GM12872 (cell line): ENCODE measurements at regions not wholly inside any gene's neighbourhood (a gene's known extent, or its start where the extent isn't known, plus 50 kb on each side); places are given as distances from the start of the nearest gene placed in this dataset.

Experiments used
- CTCF ChIP-seq: IDR thresholded peaks from 3 replicates; pipeline ENCODE4 v1.5.1; 2011; ENCODE audit warnings: low read depth, mild to moderate bottlenecking, low read length, moderate library complexity; ENCODE audit not compliant: insufficient read depth

DNA sequence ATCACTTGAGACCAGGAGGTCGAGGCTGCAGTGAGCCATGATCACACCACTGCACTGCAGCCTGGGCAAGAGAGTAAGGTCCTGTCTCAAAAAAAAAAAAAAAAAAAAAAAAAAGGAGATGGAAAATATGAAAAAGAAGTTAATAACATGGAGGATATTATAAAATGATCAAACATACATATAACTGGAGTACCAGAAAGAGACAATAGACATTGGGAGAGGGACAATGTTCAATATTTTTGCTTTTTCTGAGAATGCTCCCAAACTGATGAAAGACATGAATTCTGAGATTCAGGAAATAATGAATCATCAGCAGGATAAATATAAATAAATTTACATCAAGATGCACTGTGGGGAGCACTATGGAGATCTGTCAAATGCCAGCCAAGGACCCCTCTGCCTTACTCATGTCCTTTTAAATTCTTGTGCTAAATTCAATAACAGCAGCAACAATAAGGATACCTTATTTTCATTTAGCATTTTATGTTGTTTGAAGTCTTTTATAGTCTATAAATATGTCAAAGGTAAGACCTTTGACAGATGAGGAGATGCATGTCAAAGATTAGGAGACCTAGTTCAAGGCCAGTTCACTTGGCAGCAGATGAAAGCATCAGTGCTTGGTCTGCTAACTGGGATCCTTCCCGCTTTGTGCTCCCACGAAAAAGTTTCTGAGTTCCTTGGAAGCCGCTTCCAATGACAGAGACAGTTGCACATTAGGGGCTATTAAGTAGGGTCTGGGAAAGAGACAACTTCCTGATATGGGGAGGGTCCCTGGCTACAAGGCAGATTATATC lies 97.7 kb downstream of the TLR5 start:
- TF ChIP-seq CTCF: no peak

DNA sequence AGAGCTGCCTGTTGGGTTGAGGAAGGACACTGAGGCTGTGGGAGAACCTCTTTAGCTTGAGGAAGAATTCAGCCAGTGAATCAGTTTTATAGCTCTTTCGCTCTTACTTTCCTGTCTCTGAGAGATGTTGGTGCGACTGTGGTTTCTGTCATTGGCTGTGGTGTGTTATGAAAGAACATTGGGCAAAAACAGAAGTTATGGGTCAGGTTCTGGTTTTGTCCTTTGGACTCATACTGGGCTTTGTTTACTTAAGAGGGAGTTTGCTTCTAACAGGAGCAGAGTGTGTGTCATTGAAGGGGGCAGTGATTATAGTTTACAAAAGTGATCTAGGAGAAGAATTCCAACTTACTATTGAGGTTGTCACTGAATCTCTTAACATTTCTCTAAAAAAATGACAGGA lies 97.0 kb downstream of the TLR5 start:
- TF ChIP-seq CTCF: no peak

- no peak for TF ChIP-seq CTCF
These were observed 95.0 kb downstream of the TLR5 start for GRCh38 chr1:223048026-223048425.

GRCh38 chr1:223052462-223052861 lies 90.6 kb downstream of the TLR5 start:
- TF ChIP-seq CTCF: no peak

GRCh38 chr1:223052931-223053330 lies 90.1 kb downstream of the TLR5 start:
- TF ChIP-seq CTCF: no peak

- no peak for TF ChIP-seq CTCF
These were observed 86.2 kb downstream of the TLR5 start for GRCh38 chr1:223056802-223057201.

- TF ChIP-seq CTCF: no peak
These were observed 85.4 kb downstream of the TLR5 start for GRCh38 chr1:223057569-223058093.
